Sigmoid colon (tissue), 4 donors: ENCODE measurements at regions not wholly inside any gene's neighbourhood (a gene's known extent, or its start where the extent isn't known, plus 50 kb on each side); places are given as distances from the start of the nearest gene placed in this dataset.

ENCODE experiments used
- CTCF ChIP-seq, 4 experiments: fragments of 450-650 bp in 3 of 4; fragments of 200-600 bp in 1 of 4; IDR thresholded peaks; one replicate each; pipeline ENCODE4 v1.5.1; 2016 to 2019; ENCODE audit warnings: antibody characterized with exemption in 4 of 4, mild to moderate bottlenecking in 3 of 4, moderate library complexity in 2 of 4
- POLR2A ChIP-seq, 2 donors: fragments of 450-650 bp; IDR thresholded peaks; one replicate each; pipeline ENCODE4 v1.6.1; 2016; ENCODE audit warnings: antibody characterized with exemption in 2 of 2, mild to moderate bottlenecking in 2 of 2, moderate library complexity in 2 of 2
- POLR2AphosphoS5 ChIP-seq, 4 donors: sonication (generic); formaldehyde crosslinking; IDR thresholded peaks; one replicate each; pipeline ENCODE4 v1.6.1; 2017; ENCODE audit warnings: antibody characterized with exemption in 4 of 4

- TF ChIP-seq CTCF (IDR thresholded peaks at IDR 0.05): no peak
- TF ChIP-seq POLR2A (IDR thresholded peaks at IDR 0.05): no peak
- no peak for TF ChIP-seq POLR2AphosphoS5 (IDR thresholded peaks at IDR 0.05)
Observed at GRCh38 chr4:177667687-177668086, 225.4 kb upstream of the AGA start.
